GM12873 (cell line): ENCODE measurements at regions not wholly inside any gene's neighbourhood (a gene's known extent, or its start where the extent isn't known, plus 50 kb on each side); places are given as distances from the start of the nearest gene placed in this dataset.

Experiments used
- TF ChIP-seq, protein P1 (sequence below): IDR thresholded peaks from 2 replicates; pipeline ENCODE4 v1.5.1; 2012; ENCODE audit warnings: low read depth, mild to moderate bottlenecking, moderate library complexity, low read length, control low read depth; ENCODE audit not compliant: insufficient read depth; ENCODE audit errors: missing control alignments

- TF ChIP-seq, protein P1, sequence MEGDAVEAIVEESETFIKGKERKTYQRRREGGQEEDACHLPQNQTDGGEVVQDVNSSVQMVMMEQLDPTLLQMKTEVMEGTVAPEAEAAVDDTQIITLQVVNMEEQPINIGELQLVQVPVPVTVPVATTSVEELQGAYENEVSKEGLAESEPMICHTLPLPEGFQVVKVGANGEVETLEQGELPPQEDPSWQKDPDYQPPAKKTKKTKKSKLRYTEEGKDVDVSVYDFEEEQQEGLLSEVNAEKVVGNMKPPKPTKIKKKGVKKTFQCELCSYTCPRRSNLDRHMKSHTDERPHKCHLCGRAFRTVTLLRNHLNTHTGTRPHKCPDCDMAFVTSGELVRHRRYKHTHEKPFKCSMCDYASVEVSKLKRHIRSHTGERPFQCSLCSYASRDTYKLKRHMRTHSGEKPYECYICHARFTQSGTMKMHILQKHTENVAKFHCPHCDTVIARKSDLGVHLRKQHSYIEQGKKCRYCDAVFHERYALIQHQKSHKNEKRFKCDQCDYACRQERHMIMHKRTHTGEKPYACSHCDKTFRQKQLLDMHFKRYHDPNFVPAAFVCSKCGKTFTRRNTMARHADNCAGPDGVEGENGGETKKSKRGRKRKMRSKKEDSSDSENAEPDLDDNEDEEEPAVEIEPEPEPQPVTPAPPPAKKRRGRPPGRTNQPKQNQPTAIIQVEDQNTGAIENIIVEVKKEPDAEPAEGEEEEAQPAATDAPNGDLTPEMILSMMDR: no peak
Measured at GRCh38 chr3:193157051-193157450, 84.0 kb upstream of the PLAAT1 start.

- TF ChIP-seq, protein P1: no peak
Measured at GRCh38 chr3:193165431-193166120, 75.4 kb upstream of the PLAAT1 start.

GRCh38 chr3:193168931-193169330 lies 72.1 kb upstream of the PLAAT1 start:
- TF ChIP-seq, protein P1: no peak

GRCh38 chr3:193174140-193174539 lies 66.9 kb upstream of the PLAAT1 start:
- TF ChIP-seq, protein P1: no peak

GRCh38 chr3:193187070-193187722 lies 53.8 kb upstream of the PLAAT1 start:
- TF ChIP-seq, protein P1: no peak

DNA sequence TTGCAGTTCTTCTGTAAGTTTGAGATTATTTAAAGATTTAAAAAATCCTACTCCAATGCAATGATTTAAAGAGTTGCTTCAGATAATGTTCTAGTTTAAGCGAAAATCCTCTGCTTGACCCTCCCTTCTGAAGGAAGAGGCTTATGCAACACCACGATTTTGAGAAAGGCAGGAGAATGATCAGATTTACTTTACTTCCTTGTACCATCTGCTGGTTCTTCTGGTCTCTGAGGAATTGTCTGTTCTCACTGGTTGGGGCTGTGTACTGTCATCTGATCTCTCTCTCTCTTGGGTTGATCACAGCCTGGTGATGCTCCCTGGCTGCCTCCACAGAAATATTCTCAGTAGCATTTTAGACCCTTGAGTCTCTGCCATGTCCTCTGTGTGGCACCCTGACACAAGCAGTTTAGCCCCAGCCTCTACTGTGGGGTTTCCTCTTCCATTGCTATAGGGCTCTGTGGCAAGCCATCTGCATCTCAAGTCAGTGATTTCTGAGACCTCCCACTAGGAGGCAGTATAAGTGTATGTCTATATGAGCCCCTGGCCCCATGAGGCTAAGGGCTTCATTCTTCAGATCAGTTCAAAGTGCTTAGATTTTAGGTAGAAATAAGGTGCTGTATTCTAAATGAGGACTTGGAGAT lies 50.8 kb upstream of the PLAAT1 start:
- TF ChIP-seq, protein P1: peak; percentile 59
